Stomach (tissue), 4 donors: ENCODE measurements at regions not wholly inside any gene's neighbourhood (a gene's known extent, or its start where the extent isn't known, plus 50 kb on each side); places are given as distances from the start of the nearest gene placed in this dataset.

Experiments
- EP300 ChIP-seq: sonication (generic); formaldehyde crosslinking; IDR thresholded peaks from one replicate; pipeline ENCODE4 v1.6.1; 2017; ENCODE audit warnings: antibody characterized with exemption
- POLR2A ChIP-seq, 4 donors: fragments of 450-650 bp; IDR thresholded peaks; one replicate each; pipeline ENCODE4 v1.6.1; 2016; ENCODE audit warnings: antibody characterized with exemption in 4 of 4, control low read depth in 2 of 4, mild to moderate bottlenecking in 1 of 4, moderate library complexity in 1 of 4
- POLR2AphosphoS5 ChIP-seq, 3 donors: sonication (generic); formaldehyde crosslinking; IDR thresholded peaks; one replicate each; pipeline ENCODE4 v1.6.1; 2016; ENCODE audit warnings: antibody characterized with exemption in 3 of 3
- TF ChIP-seq, protein P1 (sequence below), 7 experiments: fragments of 450-650 bp in 4 of 7; fragments of 200-600 bp in 3 of 7; sonication (generic) in 3 of 7; IDR thresholded peaks; one replicate each; pipeline ENCODE4 v1.5.1; 2016 to 2019; ENCODE audit warnings: antibody characterized with exemption in 7 of 7, control low read depth in 2 of 7, mild to moderate bottlenecking in 1 of 7

DNA sequence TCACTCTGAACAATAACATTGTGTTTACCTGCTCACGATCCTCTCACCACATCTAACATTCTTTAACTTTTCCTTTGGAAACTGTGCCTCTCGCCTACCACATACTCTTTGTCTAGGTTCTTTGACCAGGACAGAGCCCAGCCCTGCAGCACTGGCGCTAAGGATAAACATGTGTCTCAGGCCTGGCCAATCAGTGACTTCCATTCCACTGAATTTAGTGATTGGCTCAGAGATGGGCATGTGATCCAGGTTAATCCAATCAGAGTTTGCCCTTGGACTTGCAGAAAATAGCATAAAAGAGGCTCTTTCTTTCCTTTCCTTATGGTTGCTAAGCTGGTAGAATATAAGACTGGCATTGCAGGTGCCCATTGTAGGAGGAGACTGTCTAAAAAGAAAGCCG is 605.7 kb downstream of the MATN1 start:
- TF ChIP-seq, protein P1, sequence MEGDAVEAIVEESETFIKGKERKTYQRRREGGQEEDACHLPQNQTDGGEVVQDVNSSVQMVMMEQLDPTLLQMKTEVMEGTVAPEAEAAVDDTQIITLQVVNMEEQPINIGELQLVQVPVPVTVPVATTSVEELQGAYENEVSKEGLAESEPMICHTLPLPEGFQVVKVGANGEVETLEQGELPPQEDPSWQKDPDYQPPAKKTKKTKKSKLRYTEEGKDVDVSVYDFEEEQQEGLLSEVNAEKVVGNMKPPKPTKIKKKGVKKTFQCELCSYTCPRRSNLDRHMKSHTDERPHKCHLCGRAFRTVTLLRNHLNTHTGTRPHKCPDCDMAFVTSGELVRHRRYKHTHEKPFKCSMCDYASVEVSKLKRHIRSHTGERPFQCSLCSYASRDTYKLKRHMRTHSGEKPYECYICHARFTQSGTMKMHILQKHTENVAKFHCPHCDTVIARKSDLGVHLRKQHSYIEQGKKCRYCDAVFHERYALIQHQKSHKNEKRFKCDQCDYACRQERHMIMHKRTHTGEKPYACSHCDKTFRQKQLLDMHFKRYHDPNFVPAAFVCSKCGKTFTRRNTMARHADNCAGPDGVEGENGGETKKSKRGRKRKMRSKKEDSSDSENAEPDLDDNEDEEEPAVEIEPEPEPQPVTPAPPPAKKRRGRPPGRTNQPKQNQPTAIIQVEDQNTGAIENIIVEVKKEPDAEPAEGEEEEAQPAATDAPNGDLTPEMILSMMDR (IDR thresholded peaks at IDR 0.05) = no peak
- no peak for TF ChIP-seq POLR2A (IDR thresholded peaks at IDR 0.05)
- no peak for TF ChIP-seq EP300
- no peak for TF ChIP-seq POLR2AphosphoS5 (IDR thresholded peaks at IDR 0.05)
